Heart right ventricle (tissue), 16 donors: ENCODE measurements at regions not wholly inside any gene's neighbourhood (a gene's known extent, or its start where the extent isn't known, plus 50 kb on each side); places are given as distances from the start of the nearest gene placed in this dataset.

Experiments
- ATAC-seq, 8 donors: fragments of 200-7000 bp; cut with Tn5 transposase; one replicate each; pipeline ENCODE4 v1.9.1; 2020; ENCODE audit warnings: mild to moderate bottlenecking in 8 of 8, moderate library complexity in 8 of 8, moderate number of reproducible peaks in 1 of 8
- DNase-seq, 2 donors: peaks; one replicate each; pipeline ENCODE4 v3.0.0-alpha.2; 2020
- H3K27ac ChIP-seq, 10 donors: fragments of 200-600 bp; sonication (generic) in 2 of 10; one replicate each; pipeline versions ENCODE4 v1.5.0 to v1.8.0; 2020 to 2022; ENCODE audit warnings: mild to moderate bottlenecking in 3 of 10
- H3K27me3 ChIP-seq, 7 donors: fragments of 200-600 bp; one replicate each; pipeline ENCODE4 v1.8.0; 2021 to 2022; ENCODE audit warnings: mild to moderate bottlenecking in 2 of 7
- H3K36me3 ChIP-seq, 9 donors: fragments of 200-600 bp; sonication (generic) in 1 of 9; one replicate each; pipeline versions ENCODE4 v1.5.0 to v1.8.0; 2020 to 2022; ENCODE audit warnings: mild to moderate bottlenecking in 2 of 9
- H3K4me1 ChIP-seq, 9 donors: fragments of 200-600 bp; sonication (generic) in 1 of 9; one replicate each; pipeline versions ENCODE4 v1.5.0 to v1.8.0; 2020 to 2022; ENCODE audit warnings: mild to moderate bottlenecking in 4 of 9
- H3K4me3 ChIP-seq, 10 donors: fragments of 200-600 bp; sonication (generic) in 2 of 10; one replicate each; pipeline versions ENCODE4 v1.5.0 to v1.8.0; 2020 to 2022; ENCODE audit warnings: mild to moderate bottlenecking in 7 of 10, moderate library complexity in 2 of 10
- H3K9me3 ChIP-seq, 11 donors: fragments of 200-600 bp in 10 of 11; sonication (generic) in 2 of 11; one replicate each; pipeline versions ENCODE4 v1.5.0 to v1.8.0; 2013 to 2022; ENCODE audit warnings: mild to moderate bottlenecking in 2 of 11, control low read depth in 1 of 11, moderate library complexity in 1 of 11
- WGBS, 2 donors: extraction: QIAGEN DNeasy Blood & Tissue Kit; methylation state at CpG; one replicate each; pipeline ENCODE4 v1.1.7; 2013; ENCODE audit warnings: inconsistent platforms in 1 of 2; 5-methylcytosine and 5-hydroxymethylcytosine counted together
- intact Hi-C, 10 donors: fragments of 100-400 bp; cut with DNase I; formaldehyde crosslinking; loops; one replicate each; pipeline versions ENCODE4 v1.11.1 to v1.14.2; 2022
- TF ChIP-seq, protein P1 (sequence below), 9 donors: fragments of 200-600 bp; sonication (generic) in 2 of 9; IDR thresholded peaks; one replicate each; pipeline versions ENCODE4 v1.5.0 to v1.8.0; 2021 to 2022; ENCODE audit warnings: antibody characterized with exemption in 9 of 9, mild to moderate bottlenecking in 5 of 9, moderate library complexity in 1 of 9
- donor health status: Arrhythmogenic right ventricular cardiomyopathy.
- donor health status: ischemic (EF 13 %, LVEDD 7.1; RV severe dilation, severe dysfunction).
- donor health status: healthy with polysubstance abuse.
- donor health status: DM: no; HTN: yes; CAD: no.
- donor health status: DM: no; HTN: no; CAD: no.
- donor health status: ischemic (EF 25% LVEDD 6.9; RV normal size, moderate dysfunction).
- donor health status: ischemic (EF 25% LVEDD 5.7; RV mildly dilated, moderate dysfunction).
- donor health status: healthy.
- donor health status: DM: yes; HTN: yes; CAD: no.
- donor health status: Ischemic cardiomyopathy.
- donor health status: ischemic (EF 35%, LVEDD 5.7; RV mildly dilated, moderate dysfunction).
- donor health status: nonischemic (EF 11% LVEDD 7.7; RV severe dilation, severe dysfunction).
- donor health status: DM: yes; HTN: yes; CAD: no.
- donor health status: PGD.
- donor health status: ischemic (EF 29% LVEDD 5.4; RV normal size, mild dysfunction).
- donor health status: nonischemic (EF 23%, LVEDD 6.1; RV moderate dilation, normal function).

DNA sequence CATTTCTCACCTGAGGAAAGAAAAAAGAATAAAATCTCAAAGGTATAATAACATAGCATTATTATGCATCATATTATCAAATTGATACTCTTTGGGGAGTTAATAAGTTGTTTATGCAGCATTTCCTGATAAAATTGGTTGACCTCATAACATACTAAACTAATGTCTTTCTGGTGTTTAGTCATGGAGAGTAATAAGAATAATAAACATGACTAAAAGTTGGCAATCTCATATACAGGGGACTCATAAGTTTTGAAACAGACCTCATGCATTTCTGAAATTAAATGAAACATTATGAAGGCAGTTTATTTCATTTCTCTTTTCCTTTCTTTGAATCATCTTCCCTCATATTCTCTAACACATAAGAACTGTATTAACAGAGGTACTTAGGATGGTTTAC is 60.5 kb upstream of the PRDM1 start:
- intact Hi-C loops: no loop called here
- ATAC-seq (no peak), DNase-seq (no peak)

DNA sequence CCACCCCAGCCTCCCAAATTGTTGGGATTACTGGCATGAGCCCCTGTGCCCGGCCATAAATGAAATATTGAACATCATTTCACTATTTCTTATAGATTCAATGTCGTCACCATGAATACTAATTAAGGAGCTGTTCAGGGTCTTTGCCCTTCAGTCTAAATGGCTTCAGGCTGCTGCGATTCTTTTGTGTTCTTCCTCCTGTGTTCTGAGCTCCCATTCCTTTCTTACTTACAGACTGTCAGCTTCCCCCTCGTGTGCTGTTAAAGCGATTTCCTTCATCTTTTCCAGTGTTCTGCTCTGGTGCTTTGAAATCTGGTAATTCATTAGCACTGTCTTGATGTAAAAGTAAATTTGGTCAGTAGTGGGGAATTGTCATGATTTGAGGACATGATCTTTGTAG is 63.3 kb upstream of the PRDM1 start:
- H3K27ac ChIP-seq: no peak overlapping the region
- WGBS, 2 donors: 84 to 86% methylated on average over 5 of the region's 5 CpGs
- intact Hi-C loops: no loop called here

More for the DNA sequence above, 60.5 kb upstream of the PRDM1 start:
- Histone ChIP-seq H3K9me3 (no peaks in the 10 kb centered on the region), H3K27ac (no peak overlapping the region), H3K4me1 (no peaks in the 10 kb centered on the region), H3K27me3 (peaks cover 0 to 21% (median 0%) of the 10 kb centered on the region in 7 donors), H3K36me3 (no peaks in the 10 kb centered on the region), H3K4me3 (no peak overlapping the region)
- TF ChIP-seq, protein P1, sequence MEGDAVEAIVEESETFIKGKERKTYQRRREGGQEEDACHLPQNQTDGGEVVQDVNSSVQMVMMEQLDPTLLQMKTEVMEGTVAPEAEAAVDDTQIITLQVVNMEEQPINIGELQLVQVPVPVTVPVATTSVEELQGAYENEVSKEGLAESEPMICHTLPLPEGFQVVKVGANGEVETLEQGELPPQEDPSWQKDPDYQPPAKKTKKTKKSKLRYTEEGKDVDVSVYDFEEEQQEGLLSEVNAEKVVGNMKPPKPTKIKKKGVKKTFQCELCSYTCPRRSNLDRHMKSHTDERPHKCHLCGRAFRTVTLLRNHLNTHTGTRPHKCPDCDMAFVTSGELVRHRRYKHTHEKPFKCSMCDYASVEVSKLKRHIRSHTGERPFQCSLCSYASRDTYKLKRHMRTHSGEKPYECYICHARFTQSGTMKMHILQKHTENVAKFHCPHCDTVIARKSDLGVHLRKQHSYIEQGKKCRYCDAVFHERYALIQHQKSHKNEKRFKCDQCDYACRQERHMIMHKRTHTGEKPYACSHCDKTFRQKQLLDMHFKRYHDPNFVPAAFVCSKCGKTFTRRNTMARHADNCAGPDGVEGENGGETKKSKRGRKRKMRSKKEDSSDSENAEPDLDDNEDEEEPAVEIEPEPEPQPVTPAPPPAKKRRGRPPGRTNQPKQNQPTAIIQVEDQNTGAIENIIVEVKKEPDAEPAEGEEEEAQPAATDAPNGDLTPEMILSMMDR (IDR thresholded peaks at IDR 0.05): no peak

DNA sequence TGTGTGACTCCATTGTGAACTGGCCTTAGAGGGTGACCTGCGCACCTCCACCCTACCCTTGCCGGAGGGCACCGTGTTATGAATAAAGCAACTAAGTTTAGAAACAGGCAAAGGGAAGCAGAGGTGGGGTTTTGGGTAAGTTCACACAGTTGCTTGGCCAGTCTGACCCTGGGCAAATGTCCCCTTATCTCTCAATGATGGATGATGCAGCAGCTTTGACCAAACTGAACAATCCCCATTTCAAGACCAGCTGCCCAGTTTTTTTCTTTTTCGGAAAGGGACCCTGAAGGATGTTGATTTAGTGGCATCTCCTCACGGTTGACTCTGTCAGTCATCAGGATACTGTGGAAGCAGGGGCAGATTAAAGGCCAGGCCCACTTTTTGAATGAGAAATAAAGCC is 68.7 kb upstream of the PRDM1 start:
- TF ChIP-seq, protein P1 (IDR thresholded peaks at IDR 0.05): no peak
- H3K36me3 ChIP-seq: no peaks in the 10 kb centered on the region
- peaks cover 0 to 17% (median 11%) of the 10 kb centered on the region in 7 donors for H3K27me3 ChIP-seq
- DNase-seq: no peak
- no peak for ATAC-seq
- WGBS, 2 donors: 70 to 80% methylated on average over 5 of the region's 5 CpGs
- no peaks in the 10 kb centered on the region for H3K4me1 ChIP-seq
- intact Hi-C loops: no loop called here
- H3K4me3 ChIP-seq: no peak overlapping the region
- no peaks in the 10 kb centered on the region for H3K9me3 ChIP-seq
- H3K27ac ChIP-seq: no peak overlapping the region

More for the DNA sequence above, 63.3 kb upstream of the PRDM1 start:
- Histone ChIP-seq H3K27me3 (peaks cover 0 to 21% (median 4%) of the 10 kb centered on the region in 7 donors), H3K36me3 (no peaks in the 10 kb centered on the region), H3K9me3 (no peaks in the 10 kb centered on the region), H3K4me1 (no peaks in the 10 kb centered on the region), H3K4me3 (no peak overlapping the region)
- ATAC-seq (no peak), DNase-seq (no peak)
- TF ChIP-seq, protein P1 (IDR thresholded peaks at IDR 0.05): no peak

DNA sequence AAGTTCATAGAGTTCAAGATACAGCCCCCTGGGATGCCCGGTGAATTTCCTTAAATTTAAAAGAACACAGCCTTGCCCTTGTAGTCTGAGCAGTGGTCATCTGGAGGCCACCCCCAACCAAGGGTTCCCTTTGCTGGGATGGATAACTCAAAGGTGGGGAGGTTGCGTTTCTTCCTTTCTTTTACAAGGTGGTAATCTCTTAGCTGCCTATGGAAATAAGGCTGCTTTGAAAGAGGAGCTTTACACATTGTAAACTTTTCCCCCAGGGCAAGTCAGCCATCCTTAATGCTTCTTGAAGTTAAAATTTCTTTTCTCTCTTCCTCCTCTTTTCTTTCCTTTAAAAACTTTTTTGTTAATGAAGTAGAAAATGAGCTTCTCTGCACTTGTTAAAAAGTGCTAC is 71.2 kb upstream of the PRDM1 start:
- 49 to 52% methylated on average over 2 of the region's 2 CpGs for WGBS, 2 donors
- Histone ChIP-seq H3K4me1 (no peaks in the 10 kb centered on the region), H3K36me3 (no peaks in the 10 kb centered on the region), H3K27ac (no peak overlapping the region), H3K4me3 (no peak overlapping the region), H3K9me3 (no peaks in the 10 kb centered on the region), H3K27me3 (peaks cover 0 to 17% (median 8%) of the 10 kb centered on the region in 7 donors)
- TF ChIP-seq, protein P1 (IDR thresholded peaks at IDR 0.05): no peak
- no peak for ATAC-seq
- no peak for DNase-seq
- intact Hi-C loops: no loop called here
